Immature natural killer cell (primary cell): ENCODE measurements at regions not wholly inside any gene's neighbourhood (a gene's known extent, or its start where the extent isn't known, plus 50 kb on each side); places are given as distances from the start of the nearest gene placed in this dataset.

Source experiments
- DNase-seq, 3 donors: peaks; one replicate each; pipeline ENCODE4 v3.0.0; 2022; ENCODE audit warnings: mixed read lengths in 1 of 3
- H3K27ac Mint-ChIP-seq, 6 donors: one replicate each; pipeline ENCODE4 v1.8.0; 2020; ENCODE audit warnings: mixed read lengths in 6 of 6, mild to moderate bottlenecking in 5 of 6, inconsistent platforms in 4 of 6, moderate library complexity in 3 of 6
- H3K27me3 Mint-ChIP-seq, 3 donors: one replicate each; pipeline ENCODE4 v1.8.0; 2020 to 2021; ENCODE audit warnings: low read depth in 3 of 3, mild to moderate bottlenecking in 3 of 3, mixed read lengths in 3 of 3, moderate library complexity in 3 of 3, inconsistent platforms in 1 of 3
- H3K36me3 Mint-ChIP-seq, 3 donors: one replicate each; pipeline ENCODE4 v1.8.0; 2020; ENCODE audit warnings: mixed read lengths in 3 of 3, inconsistent platforms in 2 of 3, mild to moderate bottlenecking in 2 of 3
- H3K4me1 Mint-ChIP-seq, 2 donors: one replicate each; pipeline ENCODE4 v1.8.0; 2020; ENCODE audit warnings: inconsistent platforms in 2 of 2, mild to moderate bottlenecking in 2 of 2, mixed read lengths in 2 of 2, moderate library complexity in 1 of 2
- H3K4me3 Mint-ChIP-seq, 5 donors: one replicate each; pipeline ENCODE4 v1.8.0; 2020; ENCODE audit warnings: mild to moderate bottlenecking in 5 of 5, mixed read lengths in 5 of 5, inconsistent platforms in 3 of 5, moderate library complexity in 3 of 5
- H3K9me3 Mint-ChIP-seq, 6 donors: one replicate each; pipeline ENCODE4 v1.8.0; 2020; ENCODE audit warnings: mild to moderate bottlenecking in 6 of 6, mixed read lengths in 6 of 6, inconsistent platforms in 4 of 6, moderate library complexity in 3 of 6

- Mint-ChIP-seq H3K36me3 (no peaks in the 10 kb centered on the region), H3K27ac (no peak overlapping the region), H3K4me3 (no peak overlapping the region), H3K4me1 (no peaks in the 10 kb centered on the region), H3K9me3 (peaks cover 0 to 10% (median 4%) of the 10 kb centered on the region in 6 donors), H3K27me3 (peaks cover 6 to 18% (median 7%) of the 10 kb centered on the region in 3 donors)
- no peak for DNase-seq
Observed at GRCh38 chr9:126131066-126132010, 195.3 kb upstream of the MVB12B start.

- Mint-ChIP-seq H3K4me3 (no peak overlapping the region), H3K27me3 (peaks cover 4 to 21% (median 5%) of the 10 kb centered on the region in 3 donors), H3K9me3 (peaks cover 3 to 15% (median 7%) of the 10 kb centered on the region in 6 donors), H3K27ac (no peak overlapping the region), H3K4me1 (no peaks in the 10 kb centered on the region), H3K36me3 (peaks cover 0 to 1% (median 0%) of the 10 kb centered on the region in 3 donors)
- DNase-seq = no peak
Observed at GRCh38 chr9:126132746-126133145, 193.9 kb upstream of the MVB12B start.

- H3K4me3 Mint-ChIP-seq = no peak overlapping the region
- H3K27ac Mint-ChIP-seq = no peak overlapping the region
- no peak for DNase-seq
- peaks cover 3 to 15% (median 7%) of the 10 kb centered on the region in 3 donors for H3K27me3 Mint-ChIP-seq
- H3K4me1 Mint-ChIP-seq = no peaks in the 10 kb centered on the region
- peaks cover 0 to 9% (median 2%) of the 10 kb centered on the region in 6 donors for H3K9me3 Mint-ChIP-seq
- H3K36me3 Mint-ChIP-seq = no peaks in the 10 kb centered on the region
Observed at GRCh38 chr9:126144196-126144595, 182.4 kb upstream of the MVB12B start.

- peaks cover 3 to 12% (median 6%) of the 10 kb centered on the region in 3 donors for H3K27me3 Mint-ChIP-seq
Observed at GRCh38 chr9:126144603-126145456, 181.8 kb upstream of the MVB12B start.

GRCh38 chr9:126145887-126146253, 180.8 kb upstream of the MVB12B start:
- Mint-ChIP-seq H3K36me3 (no peaks in the 10 kb centered on the region), H3K4me3 (no peak overlapping the region), H3K4me1 (no peaks in the 10 kb centered on the region), H3K27ac (no peak overlapping the region), H3K27me3 (peaks cover 3 to 12% (median 6%) of the 10 kb centered on the region in 3 donors), H3K9me3 (no peaks in the 10 kb centered on the region)
- DNase-seq = no peak

More at GRCh38 chr9:126144603-126145456, 181.8 kb upstream of the MVB12B start:
- H3K4me3 Mint-ChIP-seq = no peak overlapping the region
- no peaks in the 10 kb centered on the region for H3K36me3 Mint-ChIP-seq
- peaks cover 0 to 2% (median under 1%) of the 10 kb centered on the region in 6 donors for H3K9me3 Mint-ChIP-seq
- DNase-seq = no peak
- no peak overlapping the region for H3K27ac Mint-ChIP-seq
- H3K4me1 Mint-ChIP-seq = no peaks in the 10 kb centered on the region

GRCh38 chr9:126146254-126147145, 180.1 kb upstream of the MVB12B start:
- DNase-seq = no peak
- Mint-ChIP-seq H3K9me3 (no peaks in the 10 kb centered on the region), H3K4me3 (no peak overlapping the region), H3K27me3 (peaks cover 3 to 12% (median 9%) of the 10 kb centered on the region in 3 donors), H3K36me3 (no peaks in the 10 kb centered on the region), H3K4me1 (no peaks in the 10 kb centered on the region), H3K27ac (no peak overlapping the region)

- Mint-ChIP-seq H3K4me3 (no peak overlapping the region), H3K27ac (no peak overlapping the region), H3K9me3 (no peaks in the 10 kb centered on the region), H3K36me3 (no peaks in the 10 kb centered on the region), H3K27me3 (peaks cover 1 to 15% (median 9%) of the 10 kb centered on the region in 3 donors), H3K4me1 (no peaks in the 10 kb centered on the region)
- no peak for DNase-seq
Observed at GRCh38 chr9:126147186-126147935, 179.3 kb upstream of the MVB12B start.

- Mint-ChIP-seq H3K27me3 (peaks cover 1 to 17% (median 9%) of the 10 kb centered on the region in 3 donors), H3K9me3 (peaks cover 0 to under 1% (median 0%) of the 10 kb centered on the region in 6 donors), H3K36me3 (no peaks in the 10 kb centered on the region), H3K4me1 (no peaks in the 10 kb centered on the region), H3K27ac (no peak overlapping the region), H3K4me3 (no peak overlapping the region)
- DNase-seq = no peak
Observed at GRCh38 chr9:126147936-126148870, 178.4 kb upstream of the MVB12B start.

GRCh38 chr9:126148994-126149393, 177.6 kb upstream of the MVB12B start:
- Mint-ChIP-seq H3K36me3 (no peaks in the 10 kb centered on the region), H3K27me3 (peaks cover under 1 to 17% (median 9%) of the 10 kb centered on the region in 3 donors), H3K27ac (no peak overlapping the region), H3K4me1 (no peaks in the 10 kb centered on the region), H3K9me3 (peaks cover 0 to 4% (median 0%) of the 10 kb centered on the region in 6 donors), H3K4me3 (no peak overlapping the region)
- no peak for DNase-seq

GRCh38 chr9:126149661-126150060, 177.0 kb upstream of the MVB12B start:
- Mint-ChIP-seq H3K27me3 (peaks cover 0 to 12% (median 9%) of the 10 kb centered on the region in 3 donors), H3K4me3 (no peak overlapping the region), H3K9me3 (peaks cover 0 to 4% (median 0%) of the 10 kb centered on the region in 6 donors), H3K36me3 (no peaks in the 10 kb centered on the region), H3K27ac (no peak overlapping the region), H3K4me1 (no peaks in the 10 kb centered on the region)
- DNase-seq = no peak

GRCh38 chr9:126150411-126151030, 176.1 kb upstream of the MVB12B start:
- Mint-ChIP-seq H3K27me3 (peaks cover 0 to 10% (median 6%) of the 10 kb centered on the region in 3 donors), H3K4me3 (no peak overlapping the region), H3K27ac (no peak overlapping the region), H3K36me3 (no peaks in the 10 kb centered on the region), H3K4me1 (no peaks in the 10 kb centered on the region), H3K9me3 (peaks cover 0 to 4% (median 0%) of the 10 kb centered on the region in 6 donors)
- no peak for DNase-seq
